Stromal cell of bone marrow (primary cell): ENCODE measurements at regions not wholly inside any gene's neighbourhood (a gene's known extent, or its start where the extent isn't known, plus 50 kb on each side); places are given as distances from the start of the nearest gene placed in this dataset.

Experiments used
- DNase-seq: peaks from one replicate; pipeline ENCODE4 v3.0.0-alpha.2; 2012; ENCODE audit warnings: low read depth

DNA sequence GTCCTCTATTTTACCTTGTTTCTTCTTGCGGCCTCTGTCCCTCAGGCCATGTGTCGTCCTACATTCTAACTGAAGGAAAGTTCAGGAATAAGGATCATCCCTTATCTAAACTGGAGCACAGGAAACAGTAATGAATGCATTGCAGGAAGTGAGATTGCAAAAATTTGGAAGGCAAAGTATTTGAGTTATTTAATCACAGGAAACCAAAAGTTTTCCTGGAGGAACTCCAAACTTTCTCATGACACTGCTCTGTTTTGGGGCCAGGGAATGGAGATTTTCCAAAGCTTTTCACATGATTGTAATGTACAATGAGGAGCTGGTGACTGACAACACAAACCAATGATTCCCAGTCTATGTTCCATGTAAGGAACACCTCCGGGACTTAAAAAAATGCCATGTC is 57.8 kb upstream of the PLSCR4 start:
- peak; percentile 86 for DNase-seq

DNA sequence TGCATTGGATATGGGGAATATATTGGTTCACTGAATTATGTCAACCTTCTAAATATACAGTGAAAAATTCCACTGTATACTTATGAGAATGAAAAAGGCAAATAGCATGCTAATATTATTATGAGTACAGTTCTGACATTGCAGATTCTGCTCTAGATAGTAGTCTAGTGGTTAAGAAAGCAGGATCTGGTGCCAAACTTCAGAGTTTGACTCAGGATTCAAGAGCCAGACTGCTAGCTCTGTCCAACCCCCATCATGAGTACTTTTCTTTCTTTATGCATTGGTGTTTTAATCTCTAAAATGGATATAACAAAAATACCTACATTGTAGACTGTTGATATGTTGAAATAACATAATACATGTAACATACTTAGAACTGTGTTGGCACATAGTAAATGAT is 57.3 kb upstream of the PLSCR4 start:
- DNase-seq = peak; percentile 89

DNA sequence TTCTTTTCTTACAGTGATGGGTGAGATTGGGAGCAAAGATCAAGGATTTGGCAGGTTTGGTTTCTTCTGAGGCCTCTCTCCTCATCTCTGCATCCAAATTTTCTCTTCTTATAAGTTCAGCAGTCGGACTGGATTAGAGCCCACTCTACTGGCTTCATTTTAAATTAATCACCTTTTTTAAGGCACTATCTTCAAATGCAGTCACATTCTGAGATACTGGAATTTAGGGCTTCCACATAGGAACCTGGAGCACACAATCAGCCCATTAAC is 56.5 kb upstream of the PLSCR4 start:
- DNase-seq = no peak

DNA sequence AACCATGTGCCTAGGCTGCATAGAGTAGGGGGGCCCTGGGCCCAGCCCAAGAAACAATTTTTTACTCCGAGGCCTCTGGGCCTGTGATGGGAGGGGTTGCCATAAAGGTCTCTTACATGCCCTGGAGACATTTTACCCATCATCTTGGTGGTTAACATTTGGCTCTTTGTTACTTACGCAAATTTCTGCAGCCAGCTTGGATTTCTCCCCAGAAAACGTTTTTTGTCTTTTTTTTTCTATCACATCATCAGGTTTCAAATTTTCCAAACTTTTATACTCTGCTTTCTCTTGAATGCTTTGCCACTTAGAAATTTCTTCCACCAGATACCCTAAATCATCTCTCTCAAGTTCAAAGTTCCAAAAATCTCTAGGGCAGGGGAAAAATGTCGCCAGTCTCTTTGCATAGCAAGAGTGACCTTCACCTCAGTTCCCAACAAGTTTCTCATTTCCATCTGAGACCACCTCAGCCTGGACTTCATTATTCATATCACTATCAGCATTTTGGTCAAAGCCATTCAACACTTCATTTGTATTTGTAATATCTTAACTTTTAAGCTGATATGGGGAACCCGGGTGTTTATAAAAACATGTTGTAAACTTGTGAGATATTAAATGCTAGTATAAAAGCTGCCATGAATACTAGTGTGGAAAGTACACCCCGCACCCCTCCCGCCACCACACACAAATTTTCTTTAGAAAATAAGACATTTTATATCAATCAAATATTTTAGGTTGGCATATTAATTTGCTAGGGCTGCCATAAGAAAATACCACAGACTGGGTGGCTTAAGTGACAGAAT is 56.0 kb upstream of the PLSCR4 start:
- no peak for DNase-seq

DNA sequence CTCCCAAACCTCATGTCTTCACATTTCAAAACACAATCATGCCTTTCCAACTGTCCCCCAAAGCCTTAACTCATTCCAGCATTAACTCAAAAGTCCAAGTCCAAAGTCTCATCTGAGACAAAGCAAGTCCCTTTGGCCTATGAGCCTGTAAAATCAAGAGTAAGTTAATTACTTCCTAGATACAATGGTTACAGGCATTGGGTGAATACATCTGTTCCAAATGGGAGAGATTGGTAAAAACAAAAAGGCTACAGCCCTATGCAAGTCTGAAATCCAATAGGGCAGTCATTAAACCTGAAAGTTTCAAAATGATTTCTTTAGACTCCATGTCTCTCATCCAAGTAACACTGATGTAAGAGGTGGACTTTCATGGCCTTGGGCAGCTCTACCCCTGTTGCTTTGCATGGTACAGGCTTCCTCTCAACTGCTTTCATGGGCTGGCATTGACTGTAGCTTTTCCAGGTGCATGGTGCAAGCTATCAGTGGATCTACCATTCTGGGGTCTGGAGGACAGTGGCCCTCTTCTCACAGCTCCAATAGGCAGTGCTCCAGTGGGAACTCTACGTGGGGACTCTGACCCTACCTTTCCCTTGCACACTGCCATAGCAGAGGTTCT is 55.0 kb upstream of the PLSCR4 start:
- DNase-seq = no peak

DNA sequence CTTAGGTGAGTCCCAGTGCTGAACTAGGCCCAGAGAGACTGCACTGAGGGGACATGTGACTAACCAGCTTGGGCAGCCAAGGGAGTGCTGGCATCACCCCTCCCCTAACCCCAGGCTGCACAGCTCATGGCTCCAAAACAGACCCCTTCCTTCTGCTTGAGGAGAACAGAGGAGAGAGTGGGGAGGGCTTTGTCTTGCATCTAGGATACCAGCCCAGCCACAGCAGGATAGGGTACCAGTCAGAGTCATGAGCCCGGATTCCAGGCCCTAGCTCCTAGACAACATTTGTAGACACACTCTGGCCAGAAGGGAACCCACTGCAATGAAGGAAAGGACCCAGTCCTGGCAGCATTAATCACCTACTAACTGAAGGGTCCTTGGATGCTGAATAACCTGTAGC is 49.9 kb upstream of the PLSCR4 start:
- DNase-seq = no peak
